Panc1 (cell line): ENCODE measurements at regions not wholly inside any gene's neighbourhood (a gene's known extent, or its start where the extent isn't known, plus 50 kb on each side); places are given as distances from the start of the nearest gene placed in this dataset.

Experiments
- ATAC-seq: fragments of 200-7000 bp; cut with Tn5 transposase; 2 replicates; pipeline ENCODE4 v1.9.1; 2020; ENCODE audit warnings: mild to moderate bottlenecking, moderate library complexity
- BruUV-seq: library from RNA; stranded (reverse); fragments of 400-500 nt; replicated peaks from 2 replicates; lab custom pipeline; 2021; lab: Mats Ljungman, UMichigan
- CTCF ChIA-PET: fragments of 300-600 bp; sonication (Branson Sonifier 250); formaldehyde crosslinking; loops from one replicate; lab custom pipeline; 2022; ENCODE audit warnings: antibody characterized with exemption; lab: Charles Lee
- POLR2A ChIA-PET: fragments of 300-600 bp; sonication (Branson Sonifier 250); formaldehyde crosslinking; loops from one replicate; lab custom pipeline; 2022; ENCODE audit warnings: antibody characterized with exemption; lab: Charles Lee
- DNase-seq: peaks from one replicate; pipeline ENCODE4 v3.0.0-alpha.2; 2010; ENCODE audit warnings: low read depth, low spot score
- H3K27ac ChIP-seq: 2 replicates; pipeline ENCODE4 v1.5.1; 2011; ENCODE audit warnings: mild to moderate bottlenecking, low read length, inconsistent platforms
- H3K27me3 ChIP-seq: fragments of 200-500 bp; sonication (Bioruptor generic); 2 replicates; pipeline ENCODE4 v1.6.0; 2014; ENCODE audit warnings: low read length, inconsistent platforms; ENCODE audit not compliant: control insufficient read depth, insufficient read depth
- H3K36me3 ChIP-seq: fragments of 200-500 bp; sonication (Bioruptor generic); 2 replicates; pipeline ENCODE4 v1.5.1; 2014; ENCODE audit warnings: inconsistent platforms, mild to moderate bottlenecking, low read length, moderate library complexity; ENCODE audit not compliant: control insufficient read depth, insufficient read depth
- H3K4me1 ChIP-seq: 2 replicates; pipeline ENCODE4 v1.5.1; 2011; ENCODE audit warnings: inconsistent platforms, mild to moderate bottlenecking, low read length, moderate library complexity; ENCODE audit not compliant: control insufficient read depth, insufficient read depth
- H3K4me3 ChIP-seq, 2 experiments: 2 replicates each; pipeline ENCODE4 v1.5.1; 2011 to 2012; ENCODE audit warnings: low read depth in 2 of 2, low read length in 2 of 2, mild to moderate bottlenecking in 2 of 2, inconsistent platforms in 1 of 2, moderate library complexity in 1 of 2
- H3K9me3 ChIP-seq: fragments of 200-500 bp; sonication (Bioruptor generic); 2 replicates; pipeline ENCODE4 v1.5.1; 2014; ENCODE audit warnings: low read depth, mild to moderate bottlenecking, inconsistent platforms, low read length, moderate library complexity; ENCODE audit not compliant: control insufficient read depth, insufficient read depth
- POLR2AphosphoS5 ChIP-seq: IDR thresholded peaks from 2 replicates; pipeline ENCODE4 v1.6.1; 2012; ENCODE audit warnings: mild to moderate bottlenecking, low read depth, low read length, moderate library complexity
- SIN3A ChIP-seq: IDR thresholded peaks from 2 replicates; pipeline ENCODE4 v1.6.1; 2012; ENCODE audit warnings: low read depth, mild to moderate bottlenecking, low read length, moderate library complexity, borderline replicate concordance; ENCODE audit not compliant: insufficient read depth
- TCF7L2 ChIP-seq: IDR thresholded peaks from 2 replicates; pipeline ENCODE4 v1.6.1; 2011; ENCODE audit warnings: mild to moderate bottlenecking, low read depth, low read length, inconsistent platforms
- in situ Hi-C: cut with HindIII; loops from 2 replicates; pipeline ENCODE4 v1.10.0; 2016; ENCODE audit warnings: low sequenced_read_pairs, low pct_unique_long_range_greater_than_20kb
- intact Hi-C: fragments of 100-400 bp; cut with micrococcal nuclease; formaldehyde crosslinking; loops from one replicate; pipeline ENCODE4 v1.10.0; 2022; ENCODE audit not compliant: unreplicated experiment
- TF ChIP-seq, protein P1 (sequence below), 2 experiments: IDR thresholded peaks; 2 replicates each; pipeline ENCODE4 v1.6.1; 2011 to 2012; ENCODE audit warnings: low read depth in 2 of 2, control low read depth in 1 of 2, low read length in 1 of 2, mild to moderate bottlenecking in 1 of 2, moderate library complexity in 1 of 2; ENCODE audit not compliant: insufficient read depth in 1 of 2
- TF ChIP-seq, protein P2 (sequence below): fragments of 450-650 bp; IDR thresholded peaks from 2 replicates; pipeline ENCODE4 v1.5.1; 2017; ENCODE audit warnings: mild to moderate bottlenecking

DNA sequence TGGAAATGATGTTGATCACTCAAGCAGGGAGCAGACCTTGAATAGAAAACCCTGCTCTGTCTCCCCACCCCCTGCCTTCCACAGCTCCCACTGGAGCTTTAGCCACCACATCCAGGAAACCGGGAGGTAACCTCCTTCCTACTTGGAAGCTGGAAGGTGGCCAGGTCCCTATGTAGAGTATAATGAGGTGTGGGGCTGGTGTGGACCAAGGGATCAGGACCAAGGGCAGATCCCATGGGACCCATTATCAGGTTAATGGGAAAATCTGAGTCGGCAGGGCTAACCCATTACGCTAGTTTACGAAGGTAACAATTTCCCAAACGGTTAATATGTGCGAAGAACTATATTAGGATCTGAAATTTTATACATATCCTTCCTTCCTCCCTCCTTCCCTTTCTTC, 321.9 kb downstream of the MIAT start:
- Histone ChIP-seq H3K27me3 (no peaks in the 10 kb centered on the region; the same call in 1 of the 2 replicates), H3K4me3 (no peak overlapping the region), H3K4me1 (no peaks in the 10 kb centered on the region), H3K27ac (no peak overlapping the region), H3K9me3 (no peaks in the 10 kb centered on the region), H3K36me3 (no peaks in the 10 kb centered on the region)
- intact Hi-C loops: no loop called here
- BruUV-seq: no TSS peak
- ATAC-seq: no peak
- no peak for DNase-seq
- ChIA-PET POLR2A (no interaction called here), CTCF (no interaction called here)
- in situ Hi-C loops: no loop called here
- TF ChIP-seq, protein P1, sequence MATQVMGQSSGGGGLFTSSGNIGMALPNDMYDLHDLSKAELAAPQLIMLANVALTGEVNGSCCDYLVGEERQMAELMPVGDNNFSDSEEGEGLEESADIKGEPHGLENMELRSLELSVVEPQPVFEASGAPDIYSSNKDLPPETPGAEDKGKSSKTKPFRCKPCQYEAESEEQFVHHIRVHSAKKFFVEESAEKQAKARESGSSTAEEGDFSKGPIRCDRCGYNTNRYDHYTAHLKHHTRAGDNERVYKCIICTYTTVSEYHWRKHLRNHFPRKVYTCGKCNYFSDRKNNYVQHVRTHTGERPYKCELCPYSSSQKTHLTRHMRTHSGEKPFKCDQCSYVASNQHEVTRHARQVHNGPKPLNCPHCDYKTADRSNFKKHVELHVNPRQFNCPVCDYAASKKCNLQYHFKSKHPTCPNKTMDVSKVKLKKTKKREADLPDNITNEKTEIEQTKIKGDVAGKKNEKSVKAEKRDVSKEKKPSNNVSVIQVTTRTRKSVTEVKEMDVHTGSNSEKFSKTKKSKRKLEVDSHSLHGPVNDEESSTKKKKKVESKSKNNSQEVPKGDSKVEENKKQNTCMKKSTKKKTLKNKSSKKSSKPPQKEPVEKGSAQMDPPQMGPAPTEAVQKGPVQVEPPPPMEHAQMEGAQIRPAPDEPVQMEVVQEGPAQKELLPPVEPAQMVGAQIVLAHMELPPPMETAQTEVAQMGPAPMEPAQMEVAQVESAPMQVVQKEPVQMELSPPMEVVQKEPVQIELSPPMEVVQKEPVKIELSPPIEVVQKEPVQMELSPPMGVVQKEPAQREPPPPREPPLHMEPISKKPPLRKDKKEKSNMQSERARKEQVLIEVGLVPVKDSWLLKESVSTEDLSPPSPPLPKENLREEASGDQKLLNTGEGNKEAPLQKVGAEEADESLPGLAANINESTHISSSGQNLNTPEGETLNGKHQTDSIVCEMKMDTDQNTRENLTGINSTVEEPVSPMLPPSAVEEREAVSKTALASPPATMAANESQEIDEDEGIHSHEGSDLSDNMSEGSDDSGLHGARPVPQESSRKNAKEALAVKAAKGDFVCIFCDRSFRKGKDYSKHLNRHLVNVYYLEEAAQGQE (IDR thresholded peaks at IDR 0.05; ENCODE audit: insufficient read depth in 1 of 2, low read depth in 2 of 2, low read length in 1 of 2): no peak
- no peak for TF ChIP-seq POLR2AphosphoS5

DNA sequence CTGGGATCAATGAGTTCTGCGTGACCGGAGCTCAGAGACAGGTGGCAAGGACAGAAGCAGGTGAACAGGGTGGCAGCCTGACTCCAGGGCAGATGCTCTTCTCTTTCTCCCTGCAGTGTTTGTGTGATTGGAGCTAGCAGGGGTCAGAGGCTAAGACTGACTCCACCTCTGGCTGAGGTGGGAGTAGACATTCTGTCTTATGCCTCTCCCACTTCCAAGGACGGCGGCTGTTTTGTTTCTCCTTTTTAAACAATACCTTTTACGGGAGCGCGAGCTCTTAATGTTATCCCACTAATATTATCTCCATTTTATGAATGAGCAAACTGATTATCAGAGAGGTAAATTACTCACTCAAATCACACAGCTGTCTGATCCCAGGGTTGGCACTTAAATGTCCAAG, 323.7 kb downstream of the MIAT start:
- intact Hi-C loops (no loop called here), in situ Hi-C loops (no loop called here)
- DNase-seq: no peak
- Histone ChIP-seq H3K27me3 (no peaks in the 10 kb centered on the region; the same call in 1 of the 2 replicates), H3K4me1 (no peaks in the 10 kb centered on the region), H3K36me3 (no peaks in the 10 kb centered on the region), H3K9me3 (no peaks in the 10 kb centered on the region), H3K4me3 (no peak overlapping the region), H3K27ac (no peak overlapping the region)
- CTCF ChIA-PET: no interaction called here
- BruUV-seq: no TSS peak
- TF ChIP-seq, protein P2, sequence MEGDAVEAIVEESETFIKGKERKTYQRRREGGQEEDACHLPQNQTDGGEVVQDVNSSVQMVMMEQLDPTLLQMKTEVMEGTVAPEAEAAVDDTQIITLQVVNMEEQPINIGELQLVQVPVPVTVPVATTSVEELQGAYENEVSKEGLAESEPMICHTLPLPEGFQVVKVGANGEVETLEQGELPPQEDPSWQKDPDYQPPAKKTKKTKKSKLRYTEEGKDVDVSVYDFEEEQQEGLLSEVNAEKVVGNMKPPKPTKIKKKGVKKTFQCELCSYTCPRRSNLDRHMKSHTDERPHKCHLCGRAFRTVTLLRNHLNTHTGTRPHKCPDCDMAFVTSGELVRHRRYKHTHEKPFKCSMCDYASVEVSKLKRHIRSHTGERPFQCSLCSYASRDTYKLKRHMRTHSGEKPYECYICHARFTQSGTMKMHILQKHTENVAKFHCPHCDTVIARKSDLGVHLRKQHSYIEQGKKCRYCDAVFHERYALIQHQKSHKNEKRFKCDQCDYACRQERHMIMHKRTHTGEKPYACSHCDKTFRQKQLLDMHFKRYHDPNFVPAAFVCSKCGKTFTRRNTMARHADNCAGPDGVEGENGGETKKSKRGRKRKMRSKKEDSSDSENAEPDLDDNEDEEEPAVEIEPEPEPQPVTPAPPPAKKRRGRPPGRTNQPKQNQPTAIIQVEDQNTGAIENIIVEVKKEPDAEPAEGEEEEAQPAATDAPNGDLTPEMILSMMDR: no peak
- TF ChIP-seq POLR2AphosphoS5 (no peak), TCF7L2 (no peak), SIN3A (no peak)
- TF ChIP-seq, protein P1 (IDR thresholded peaks at IDR 0.05; ENCODE audit: insufficient read depth in 1 of 2, low read depth in 2 of 2, low read length in 1 of 2): no peak
- no peak for ATAC-seq
- POLR2A ChIA-PET: no interaction called here
